Esophagus muscularis mucosa (tissue), 4 donors: ENCODE measurements at regions not wholly inside any gene's neighbourhood (a gene's known extent, or its start where the extent isn't known, plus 50 kb on each side); places are given as distances from the start of the nearest gene placed in this dataset.

Experiments
- DNase-seq: peaks from one replicate; pipeline ENCODE4 v3.0.0-alpha.2; 2017; ENCODE audit errors: extremely low spot score
- H3K27ac ChIP-seq, 4 donors: fragments of 200-600 bp; sonication (generic); replicated peaks in 1 of 4; 1 replicate in 3 of 4; 2 replicates in 1 of 4; pipeline ENCODE4 v1.5.1; 2016 to 2019; ENCODE audit warnings: mild to moderate bottlenecking in 1 of 4
- H3K27me3 ChIP-seq, 4 donors: fragments of 200-600 bp; sonication (generic); one replicate each; pipeline versions ENCODE4 v1.5.1 to v1.6.0; 2016 to 2019
- H3K36me3 ChIP-seq, 4 donors: fragments of 200-600 bp; sonication (generic); one replicate each; pipeline ENCODE4 v1.5.1; 2016 to 2019
- H3K4me1 ChIP-seq, 4 donors: fragments of 200-600 bp; sonication (generic); one replicate each; pipeline ENCODE4 v1.5.1; 2016 to 2019
- H3K4me3 ChIP-seq, 4 donors: fragments of 200-600 bp; sonication (generic); 1 replicate in 2 of 4; 2 replicates in 2 of 4; pipeline ENCODE4 v1.5.1; 2016 to 2019; ENCODE audit warnings: mild to moderate bottlenecking in 4 of 4, moderate library complexity in 1 of 4
- H3K9me3 ChIP-seq, 4 donors: fragments of 200-600 bp; sonication (generic); 1 replicate in 3 of 4; 2 replicates in 1 of 4; pipeline ENCODE4 v1.5.1; 2016 to 2019
- CTCF ChIP-seq, 3 experiments: fragments of 200-600 bp in 2 of 3; fragments of 450-650 bp in 1 of 3; sonication (generic) in 2 of 3; IDR thresholded peaks; one replicate each; pipeline ENCODE4 v1.5.1; 2017 to 2019; ENCODE audit warnings: antibody characterized with exemption in 3 of 3, mild to moderate bottlenecking in 2 of 3, moderate library complexity in 1 of 3
- EP300 ChIP-seq: sonication (generic); formaldehyde crosslinking; IDR thresholded peaks from one replicate; pipeline ENCODE4 v1.6.1; 2017; ENCODE audit warnings: antibody characterized with exemption
- POLR2A ChIP-seq: fragments of 450-650 bp; IDR thresholded peaks from one replicate; pipeline ENCODE4 v1.6.1; 2017; ENCODE audit warnings: antibody characterized with exemption, moderate library complexity, mild to moderate bottlenecking, low read depth
- POLR2AphosphoS5 ChIP-seq, 2 donors: sonication (generic); formaldehyde crosslinking; IDR thresholded peaks; one replicate each; pipeline ENCODE4 v1.6.1; 2017; ENCODE audit warnings: antibody characterized with exemption in 2 of 2
- WGBS: methylation state at CpG from one replicate; pipeline ENCODE4 v1.1.5; 2018; 5-methylcytosine and 5-hydroxymethylcytosine counted together
- intact Hi-C: fragments of 100-400 bp; cut with DNase I; formaldehyde crosslinking; loops from one replicate; pipeline ENCODE4 v1.15.1; 2023

GRCh38 chr3:187830181-187830580 is 84.9 kb upstream of the BCL6 start:
- no peak for TF ChIP-seq POLR2AphosphoS5 (IDR thresholded peaks at IDR 0.05)
- no peak for TF ChIP-seq EP300
- TF ChIP-seq POLR2A, result no peak
- no peak for TF ChIP-seq CTCF (IDR thresholded peaks at IDR 0.05)
- 89% methylated on average over 1 of the region's 1 CpG for WGBS

GRCh38 chr3:187831125-187832051 is 86.1 kb upstream of the BCL6 start:
- intact Hi-C loops, result no loop called here
- H3K27me3 ChIP-seq, result peaks cover 0 to 2% (median 0%) of the 10 kb centered on the region in 4 donors
- H3K27ac ChIP-seq, result no peak overlapping the region
- peak; percentile 72 for DNase-seq
- no peaks in the 10 kb centered on the region for H3K4me1 ChIP-seq
- WGBS, result 85% methylated on average over 8 of the region's 9 CpGs
- H3K36me3 ChIP-seq, result no peaks in the 10 kb centered on the region
- TF ChIP-seq POLR2A (no peak), EP300 (no peak), POLR2AphosphoS5 (IDR thresholded peaks at IDR 0.05) (no peak)
- peaks cover 0 to 6% (median 0%) of the 10 kb centered on the region in 4 donors for H3K9me3 ChIP-seq
- H3K4me3 ChIP-seq, result no peak overlapping the region

More at GRCh38 chr3:187830181-187830580, 84.9 kb upstream of the BCL6 start:
- Histone ChIP-seq H3K27ac (no peak overlapping the region), H3K36me3 (no peaks in the 10 kb centered on the region), H3K9me3 (peaks cover 0 to 5% (median 0%) of the 10 kb centered on the region in 4 donors), H3K4me1 (no peaks in the 10 kb centered on the region), H3K27me3 (no peaks in the 10 kb centered on the region), H3K4me3 (no peak overlapping the region)
- intact Hi-C loops, result no loop called here
- peak; percentile 89 for DNase-seq

- H3K4me1 ChIP-seq, result no peaks in the 10 kb centered on the region
- no peak for TF ChIP-seq POLR2AphosphoS5 (IDR thresholded peaks at IDR 0.05)
- TF ChIP-seq EP300, result no peak
- no peak for TF ChIP-seq POLR2A
- TF ChIP-seq CTCF (IDR thresholded peaks at IDR 0.05), result no peak
- 96% methylated on average over 3 of the region's 3 CpGs for WGBS
- H3K27me3 ChIP-seq, result peaks cover 0 to 6% (median 0%) of the 10 kb centered on the region in 4 donors
- no peaks in the 10 kb centered on the region for H3K36me3 ChIP-seq
- H3K27ac ChIP-seq, result no peak overlapping the region
- H3K4me3 ChIP-seq, result no peak overlapping the region
- intact Hi-C loops, result no loop called here
- no peak for DNase-seq
- H3K9me3 ChIP-seq, result peaks cover 0 to 6% (median 0%) of the 10 kb centered on the region in 4 donors
Measured at GRCh38 chr3:187832202-187832601, 86.9 kb upstream of the BCL6 start.

- H3K4me3 ChIP-seq, result no peak overlapping the region
- intact Hi-C loops, result no loop called here
- no peak for DNase-seq
- no peak overlapping the region for H3K27ac ChIP-seq
- no peaks in the 10 kb centered on the region for H3K36me3 ChIP-seq
- WGBS, result 97% methylated on average over 3 of the region's 3 CpGs
- TF ChIP-seq CTCF (IDR thresholded peaks at IDR 0.05) (no peak), POLR2AphosphoS5 (IDR thresholded peaks at IDR 0.05) (no peak), EP300 (no peak), POLR2A (no peak)
- H3K27me3 ChIP-seq, result peaks cover 0 to 6% (median 0%) of the 10 kb centered on the region in 4 donors
- H3K9me3 ChIP-seq, result peaks cover 0 to 6% (median 0%) of the 10 kb centered on the region in 4 donors
- H3K4me1 ChIP-seq, result no peaks in the 10 kb centered on the region
Measured at GRCh38 chr3:187833375-187833774, 88.1 kb upstream of the BCL6 start.

- no peak overlapping the region for H3K27ac ChIP-seq
- no peak overlapping the region for H3K4me3 ChIP-seq
- H3K4me1 ChIP-seq, result no peaks in the 10 kb centered on the region
- intact Hi-C loops, result no loop called here
- peak; percentile 75 for DNase-seq
- 88% methylated on average over 8 of the region's 9 CpGs for WGBS
- TF ChIP-seq CTCF (IDR thresholded peaks at IDR 0.05), result no peak
- TF ChIP-seq EP300, result no peak
- peaks cover 0 to 6% (median 0%) of the 10 kb centered on the region in 4 donors for H3K9me3 ChIP-seq
- H3K36me3 ChIP-seq, result no peaks in the 10 kb centered on the region
- H3K27me3 ChIP-seq, result peaks cover 0 to 6% (median 0%) of the 10 kb centered on the region in 4 donors
Measured at GRCh38 chr3:187833799-187834578, 88.7 kb upstream of the BCL6 start.
